ENCODE measurements at regions not wholly inside any gene's neighbourhood (a gene's known extent, or its start where the extent isn't known, plus 50 kb on each side); places are given as distances from the start of the nearest gene placed in this dataset.

DNA sequence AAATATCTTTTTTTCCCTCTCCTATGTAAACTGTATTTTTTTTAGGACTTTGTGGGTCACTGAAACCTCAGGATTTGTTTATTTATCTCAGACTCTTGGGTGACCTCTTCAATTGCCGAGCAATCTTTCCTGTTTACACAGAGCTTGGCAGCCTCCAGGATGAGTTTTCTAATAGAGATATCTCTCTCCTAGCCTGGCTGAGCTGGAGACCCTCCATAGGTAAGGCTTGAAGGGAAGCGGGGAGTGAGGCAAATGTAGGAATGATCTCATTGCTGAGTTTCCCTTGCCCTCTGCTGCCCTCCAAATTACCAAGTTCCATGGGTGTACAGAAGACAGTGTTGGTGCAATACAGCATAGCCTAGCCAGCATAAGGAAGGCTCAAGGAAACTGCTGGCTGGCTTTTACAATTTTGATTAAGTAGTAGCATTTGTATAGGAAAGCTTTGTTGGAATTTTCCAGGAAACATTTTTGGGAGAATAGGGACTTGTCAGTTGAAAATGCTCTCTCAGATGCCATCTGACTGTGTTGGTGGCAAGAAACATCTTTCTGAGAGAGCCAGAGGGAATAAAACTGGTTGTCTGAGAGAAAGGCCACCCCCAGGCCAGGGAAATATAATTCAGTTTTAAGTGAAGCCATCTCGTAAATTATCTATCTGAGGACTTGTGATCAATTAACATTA lies 116.0 kb downstream of the NMUR2 start:
- TF ChIP-seq, protein P1, sequence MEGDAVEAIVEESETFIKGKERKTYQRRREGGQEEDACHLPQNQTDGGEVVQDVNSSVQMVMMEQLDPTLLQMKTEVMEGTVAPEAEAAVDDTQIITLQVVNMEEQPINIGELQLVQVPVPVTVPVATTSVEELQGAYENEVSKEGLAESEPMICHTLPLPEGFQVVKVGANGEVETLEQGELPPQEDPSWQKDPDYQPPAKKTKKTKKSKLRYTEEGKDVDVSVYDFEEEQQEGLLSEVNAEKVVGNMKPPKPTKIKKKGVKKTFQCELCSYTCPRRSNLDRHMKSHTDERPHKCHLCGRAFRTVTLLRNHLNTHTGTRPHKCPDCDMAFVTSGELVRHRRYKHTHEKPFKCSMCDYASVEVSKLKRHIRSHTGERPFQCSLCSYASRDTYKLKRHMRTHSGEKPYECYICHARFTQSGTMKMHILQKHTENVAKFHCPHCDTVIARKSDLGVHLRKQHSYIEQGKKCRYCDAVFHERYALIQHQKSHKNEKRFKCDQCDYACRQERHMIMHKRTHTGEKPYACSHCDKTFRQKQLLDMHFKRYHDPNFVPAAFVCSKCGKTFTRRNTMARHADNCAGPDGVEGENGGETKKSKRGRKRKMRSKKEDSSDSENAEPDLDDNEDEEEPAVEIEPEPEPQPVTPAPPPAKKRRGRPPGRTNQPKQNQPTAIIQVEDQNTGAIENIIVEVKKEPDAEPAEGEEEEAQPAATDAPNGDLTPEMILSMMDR (IDR thresholded peaks at IDR 0.05), result no peak
- no peak for TF ChIP-seq POLR2A (IDR thresholded peaks at IDR 0.05)

Measured in thyroid gland (tissue), 4 donors.